Suprapubic skin (tissue), 4 donors: ENCODE measurements at regions not wholly inside any gene's neighbourhood (a gene's known extent, or its start where the extent isn't known, plus 50 kb on each side); places are given as distances from the start of the nearest gene placed in this dataset.

Experiments used
- DNase-seq, 2 donors: peaks; one replicate each; pipeline ENCODE4 v3.0.0-alpha.2; 2019; ENCODE audit warnings: low spot score in 2 of 2
- H3K27ac ChIP-seq: fragments of 200-600 bp; sonication (generic); one replicate; pipeline ENCODE4 v1.5.1; 2019
- H3K27me3 ChIP-seq: fragments of 200-600 bp; sonication (generic); one replicate; pipeline ENCODE4 v1.5.1; 2019
- H3K36me3 ChIP-seq: fragments of 200-600 bp; sonication (generic); one replicate; pipeline ENCODE4 v1.5.1; 2019
- H3K4me1 ChIP-seq: fragments of 200-600 bp; sonication (generic); one replicate; pipeline ENCODE4 v1.5.1; 2019
- H3K4me3 ChIP-seq: fragments of 200-600 bp; sonication (generic); one replicate; pipeline ENCODE4 v1.5.1; 2019; ENCODE audit warnings: mild to moderate bottlenecking
- H3K9me3 ChIP-seq: fragments of 200-600 bp; sonication (generic); one replicate; pipeline ENCODE4 v1.5.1; 2019
- CTCF ChIP-seq, 2 donors: fragments of 200-600 bp in 1 of 2; fragments of 450-650 bp in 1 of 2; sonication (generic) in 1 of 2; IDR thresholded peaks; one replicate each; pipeline ENCODE4 v1.5.1; 2016 to 2019; ENCODE audit warnings: antibody characterized with exemption in 2 of 2, mild to moderate bottlenecking in 1 of 2, moderate library complexity in 1 of 2
- EP300 ChIP-seq: sonication (generic); formaldehyde crosslinking; IDR thresholded peaks from one replicate; pipeline ENCODE4 v1.6.1; 2017; ENCODE audit warnings: antibody characterized with exemption
- POLR2A ChIP-seq, 2 donors: fragments of 450-650 bp; IDR thresholded peaks; one replicate each; pipeline ENCODE4 v1.6.1; 2017; ENCODE audit warnings: antibody characterized with exemption in 2 of 2, mild to moderate bottlenecking in 2 of 2, moderate library complexity in 2 of 2
- POLR2AphosphoS5 ChIP-seq, 3 donors: sonication (generic); formaldehyde crosslinking; IDR thresholded peaks; one replicate each; pipeline ENCODE4 v1.6.1; 2017; ENCODE audit warnings: antibody characterized with exemption in 3 of 3
- WGBS: methylation state at CpG from one replicate; pipeline ENCODE4 v1.1.5; 2018; 5-methylcytosine and 5-hydroxymethylcytosine counted together

- H3K36me3 ChIP-seq, result no peaks in the 10 kb centered on the region
- no peak overlapping the region for H3K27ac ChIP-seq
- no peak overlapping the region for H3K4me3 ChIP-seq
- peaks cover 28% of the 10 kb centered on the region for H3K27me3 ChIP-seq
- TF ChIP-seq POLR2AphosphoS5 (IDR thresholded peaks at IDR 0.05), result no peak
- no peak for TF ChIP-seq CTCF (IDR thresholded peaks at IDR 0.05)
- no peak for TF ChIP-seq POLR2A (IDR thresholded peaks at IDR 0.05)
- TF ChIP-seq EP300, result no peak
- H3K4me1 ChIP-seq, result no peaks in the 10 kb centered on the region
- WGBS, result 88% methylated on average over 22 of the region's 22 CpGs
- H3K9me3 ChIP-seq, result no peaks in the 10 kb centered on the region
- peak; percentile 27 to 68 for DNase-seq
These were observed 1294.8 kb downstream of the TBC1D22A start for GRCh38 chr22:48057116-48057835.

- 72% methylated on average over 10 of the region's 11 CpGs for WGBS
- TF ChIP-seq CTCF (IDR thresholded peaks at IDR 0.05) (no peak), EP300 (no peak), POLR2AphosphoS5 (IDR thresholded peaks at IDR 0.05) (no peak), POLR2A (IDR thresholded peaks at IDR 0.05) (no peak)
- Histone ChIP-seq H3K4me3 (no peak overlapping the region), H3K27me3 (peaks cover 31% of the 10 kb centered on the region), H3K4me1 (no peaks in the 10 kb centered on the region), H3K9me3 (no peaks in the 10 kb centered on the region), H3K36me3 (no peaks in the 10 kb centered on the region), H3K27ac (no peak overlapping the region)
- peak in 1 of 2 donors; percentile 59 for DNase-seq
These were observed 1293.4 kb downstream of the TBC1D22A start for GRCh38 chr22:48055827-48056226.

- no peak for DNase-seq
- no peaks in the 10 kb centered on the region for H3K36me3 ChIP-seq
- 90% methylated on average over 1 of the region's 1 CpG for WGBS
- no peak overlapping the region for H3K4me3 ChIP-seq
- H3K4me1 ChIP-seq, result no peaks in the 10 kb centered on the region
- H3K27me3 ChIP-seq, result peaks cover 31% of the 10 kb centered on the region
- H3K27ac ChIP-seq, result no peak overlapping the region
- no peaks in the 10 kb centered on the region for H3K9me3 ChIP-seq
- TF ChIP-seq POLR2A (IDR thresholded peaks at IDR 0.05) (no peak), EP300 (no peak)
These were observed 1292.7 kb downstream of the TBC1D22A start for GRCh38 chr22:48055185-48055584.

- Histone ChIP-seq H3K4me3 (no peak overlapping the region), H3K27me3 (peaks cover 31% of the 10 kb centered on the region), H3K4me1 (no peaks in the 10 kb centered on the region), H3K36me3 (no peaks in the 10 kb centered on the region), H3K9me3 (no peaks in the 10 kb centered on the region), H3K27ac (no peak overlapping the region)
- TF ChIP-seq CTCF (IDR thresholded peaks at IDR 0.05) (no peak), POLR2A (IDR thresholded peaks at IDR 0.05) (no peak), POLR2AphosphoS5 (IDR thresholded peaks at IDR 0.05) (no peak), EP300 (no peak)
- peak in 1 of 2 donors; percentile 54 for DNase-seq
- WGBS, result 68% methylated on average over 14 of the region's 14 CpGs
These were observed 1292.1 kb downstream of the TBC1D22A start for GRCh38 chr22:48054596-48054995.

- WGBS, result 88% methylated on average over 8 of the region's 8 CpGs
- H3K36me3 ChIP-seq, result no peaks in the 10 kb centered on the region
- no peak overlapping the region for H3K4me3 ChIP-seq
- peaks cover 31% of the 10 kb centered on the region for H3K27me3 ChIP-seq
- H3K27ac ChIP-seq, result no peak overlapping the region
- DNase-seq, result peak in 1 of 2 donors; percentile 26
- no peaks in the 10 kb centered on the region for H3K4me1 ChIP-seq
- TF ChIP-seq EP300 (no peak), POLR2AphosphoS5 (IDR thresholded peaks at IDR 0.05) (no peak)
- no peaks in the 10 kb centered on the region for H3K9me3 ChIP-seq
These were observed 1291.5 kb downstream of the TBC1D22A start for GRCh38 chr22:48053973-48054372.

- 83% methylated on average over 7 of the region's 7 CpGs for WGBS
These were observed 1291.0 kb downstream of the TBC1D22A start for GRCh38 chr22:48053486-48053885.

More at GRCh38 chr22:48053486-48053885, 1291.0 kb downstream of the TBC1D22A start:
- Histone ChIP-seq H3K9me3 (no peaks in the 10 kb centered on the region), H3K27ac (no peak overlapping the region), H3K36me3 (no peaks in the 10 kb centered on the region), H3K27me3 (peaks cover 29% of the 10 kb centered on the region), H3K4me3 (no peak overlapping the region), H3K4me1 (no peaks in the 10 kb centered on the region)
- TF ChIP-seq POLR2AphosphoS5 (IDR thresholded peaks at IDR 0.05) (no peak), CTCF (IDR thresholded peaks at IDR 0.05) (no peak), EP300 (no peak), POLR2A (IDR thresholded peaks at IDR 0.05) (no peak)
- peak in 1 of 2 donors; percentile 49 for DNase-seq
